IPS DF 6.9 (cell line): ENCODE measurements at regions not wholly inside any gene's neighbourhood (a gene's known extent, or its start where the extent isn't known, plus 50 kb on each side); places are given as distances from the start of the nearest gene placed in this dataset.

Experiments used
- DNase-seq: peaks from one replicate; pipeline ENCODE4 v3.0.0-alpha.2; 2013; ENCODE audit warnings: low read depth, low spot score
- H3K27ac ChIP-seq: one replicate; pipeline ENCODE4 v1.5.1; 2013; ENCODE audit warnings: low read length, control low read depth
- H3K27me3 ChIP-seq: 2 replicates; pipeline ENCODE4 v1.6.1; 2013; ENCODE audit warnings: mild to moderate bottlenecking, low read length; ENCODE audit not compliant: control insufficient read depth, insufficient read depth
- H3K36me3 ChIP-seq: 2 replicates; pipeline ENCODE4 v1.6.1; 2013; ENCODE audit warnings: low read length; ENCODE audit not compliant: control insufficient read depth, insufficient read depth
- H3K4me1 ChIP-seq: 2 replicates; pipeline ENCODE4 v1.6.1; 2013; ENCODE audit warnings: low read length; ENCODE audit not compliant: control insufficient read depth, insufficient read depth
- H3K4me3 ChIP-seq: 2 replicates; pipeline ENCODE4 v1.5.1; 2013; ENCODE audit warnings: mild to moderate bottlenecking, low read length
- H3K9me3 ChIP-seq: 2 replicates; pipeline ENCODE4 v1.6.1; 2013; ENCODE audit warnings: low read length, inconsistent platforms; ENCODE audit not compliant: control insufficient read depth, insufficient read depth
- WGBS: extraction: QIAGEN DNeasy Blood & Tissue Kit; methylation state at CpG from one replicate; pipeline ENCODE4 v1.1.7; 2013; ENCODE audit warnings: mixed read lengths, missing lambda C conversion rate; ENCODE audit not compliant: insufficient read length, insufficient coverage; 5-methylcytosine and 5-hydroxymethylcytosine counted together

DNA sequence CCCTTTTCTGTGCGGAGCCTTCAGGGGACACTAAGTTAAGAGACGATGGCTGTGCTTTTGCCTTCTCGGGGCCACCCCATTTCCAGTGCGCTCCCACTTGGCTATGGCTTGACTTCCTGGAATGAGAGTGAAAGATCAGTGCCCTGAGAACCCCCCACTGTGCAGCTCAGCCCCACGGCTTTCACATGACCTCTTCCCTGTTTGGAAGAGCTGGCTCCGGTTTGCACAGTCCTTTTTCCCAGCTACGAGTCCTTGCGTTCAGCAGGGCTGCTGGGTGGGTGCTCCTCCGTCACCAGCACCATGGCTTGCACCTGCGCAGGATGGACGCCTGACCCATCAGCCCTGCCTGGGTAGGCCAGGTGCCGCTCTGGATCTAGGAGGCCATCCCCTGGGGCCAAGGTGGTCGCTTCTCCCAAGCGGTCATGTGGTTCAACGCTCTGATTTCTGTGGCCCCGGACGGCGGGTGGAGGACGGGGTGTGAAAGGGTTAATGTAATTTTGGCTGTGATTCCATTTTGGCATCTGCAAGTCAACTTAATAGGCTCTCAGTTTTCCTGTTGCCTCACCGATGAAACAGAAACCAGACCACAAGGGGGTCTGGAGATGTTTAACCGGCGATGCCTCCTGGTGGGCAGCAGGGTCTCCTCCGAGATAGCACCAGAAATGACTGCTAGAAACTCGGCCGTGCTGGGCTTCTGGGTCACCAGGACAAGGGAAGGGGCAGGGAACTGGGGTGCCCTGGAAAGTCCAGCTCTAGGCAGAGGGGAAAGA is 113.1 kb upstream of the HAAO start:
- Histone ChIP-seq H3K36me3 (no peaks in the 10 kb centered on the region), H3K4me3 (no peak overlapping the region), H3K9me3 (no peaks in the 10 kb centered on the region), H3K27ac (no peak overlapping the region), H3K27me3 (no peaks in the 10 kb centered on the region), H3K4me1 (peaks cover 3% of the 10 kb centered on the region; the same call in 1 of the 2 replicates)
- no CpG with 5 or more reads among the region's 25 CpGs for WGBS
- DNase-seq: no peak

DNA sequence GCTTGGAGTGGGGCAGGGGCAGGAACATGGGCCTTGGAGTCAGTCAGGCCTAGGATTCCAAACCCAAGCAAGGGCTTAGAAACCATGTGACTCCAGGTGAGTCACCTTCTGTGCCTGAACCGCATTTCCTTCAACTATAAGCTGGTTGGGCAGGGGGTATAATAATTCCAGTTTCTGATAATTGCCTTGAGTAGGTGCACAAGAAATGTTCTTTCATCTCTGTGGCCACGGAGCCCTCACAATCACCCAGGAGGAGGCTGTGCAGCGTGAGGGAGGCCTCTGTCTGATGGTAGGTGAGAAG is 112.1 kb upstream of the HAAO start:
- H3K9me3 ChIP-seq: no peaks in the 10 kb centered on the region
- no peak for DNase-seq
- WGBS: no CpG with 5 or more reads among the region's 3 CpGs
- no peaks in the 10 kb centered on the region for H3K36me3 ChIP-seq
- H3K27ac ChIP-seq: no peak overlapping the region
- no peaks in the 10 kb centered on the region for H3K27me3 ChIP-seq
- peaks cover 3% of the 10 kb centered on the region; the same call in 1 of the 2 replicates for H3K4me1 ChIP-seq
- H3K4me3 ChIP-seq: no peak overlapping the region

DNA sequence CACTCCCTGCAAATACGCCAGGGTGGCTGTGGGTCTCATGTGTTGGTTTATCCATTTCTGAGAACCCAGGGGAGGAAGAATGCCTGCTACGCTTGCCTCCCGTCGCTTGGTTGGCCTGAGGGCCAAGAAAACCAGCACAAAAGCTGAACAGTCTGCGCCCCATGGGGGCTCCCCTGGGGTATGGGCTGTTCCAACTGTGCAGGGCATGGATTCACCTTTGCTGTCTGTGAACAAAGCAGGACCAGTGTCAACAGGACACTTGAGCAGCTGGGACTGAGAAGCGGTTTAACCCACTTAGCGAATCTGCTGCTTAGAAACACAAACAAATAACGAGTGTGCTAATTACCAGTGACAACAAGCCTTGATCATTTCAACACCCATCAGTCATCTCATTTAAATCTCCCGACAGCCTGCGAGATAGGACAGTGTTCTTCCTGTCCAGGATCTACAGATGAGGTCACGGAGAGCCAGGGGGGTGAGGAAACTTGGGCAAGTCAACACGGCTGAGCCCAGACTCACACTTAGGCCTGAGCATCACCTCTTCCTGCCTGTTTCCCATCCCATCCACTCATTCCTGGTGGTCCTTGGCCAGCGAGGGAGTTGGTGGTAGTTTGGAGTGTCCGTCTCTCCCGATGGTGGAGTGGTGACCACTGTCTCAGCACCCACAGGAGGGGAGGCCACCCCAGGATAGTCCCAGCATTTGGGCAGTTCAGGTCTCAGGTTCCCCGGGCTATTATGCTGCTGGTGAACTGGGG is 111.6 kb upstream of the HAAO start:
- Histone ChIP-seq H3K27me3 (no peaks in the 10 kb centered on the region), H3K4me3 (no peak overlapping the region), H3K36me3 (no peaks in the 10 kb centered on the region), H3K4me1 (peaks cover 3% of the 10 kb centered on the region; the same call in 1 of the 2 replicates), H3K9me3 (no peaks in the 10 kb centered on the region), H3K27ac (no peak overlapping the region)
- DNase-seq: no peak
- no CpG with 5 or more reads among the region's 16 CpGs for WGBS

DNA sequence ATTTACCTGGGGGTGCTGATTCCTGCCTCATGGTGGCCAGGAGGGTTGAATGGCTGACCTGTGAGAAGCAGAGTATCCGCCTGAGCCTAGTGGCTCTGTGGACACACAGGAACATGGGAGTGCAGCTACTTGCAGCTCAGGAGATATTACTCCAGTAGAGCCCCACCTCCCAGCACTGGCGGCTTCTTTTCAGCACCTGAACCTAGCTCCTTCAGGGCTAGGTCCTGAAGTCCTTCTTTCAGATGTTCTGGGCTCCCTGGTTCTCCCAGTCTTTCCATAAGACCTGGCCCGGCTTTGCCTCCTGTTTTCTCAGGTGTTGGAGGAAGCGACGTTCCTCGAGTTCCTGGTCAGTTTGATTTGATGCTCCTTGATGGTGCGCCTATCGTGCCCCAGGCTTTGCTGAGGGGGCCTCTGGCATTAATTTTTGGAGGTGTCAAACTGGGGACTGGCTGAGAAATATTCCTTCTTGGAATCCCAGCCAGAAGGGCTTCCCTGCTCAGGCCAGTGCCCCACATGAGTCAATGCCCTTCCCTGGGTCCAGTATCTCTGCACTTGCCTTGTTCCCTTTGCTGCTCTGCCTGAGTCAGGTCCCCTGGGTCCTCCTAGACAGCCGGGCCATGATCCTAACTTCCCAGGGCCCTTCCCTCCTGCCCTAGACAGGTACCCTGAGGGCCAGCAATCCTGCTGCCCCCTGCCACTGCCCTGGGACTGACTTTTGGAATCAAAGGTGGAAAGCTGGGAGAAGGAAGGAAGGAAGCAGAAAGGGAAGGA is 110.7 kb upstream of the HAAO start:
- H3K27ac ChIP-seq: no peak overlapping the region
- WGBS: no CpG with 5 or more reads among the region's 9 CpGs
- no peaks in the 10 kb centered on the region for H3K27me3 ChIP-seq
- peaks cover 3% of the 10 kb centered on the region; the same call in 1 of the 2 replicates for H3K4me1 ChIP-seq
- no peak for DNase-seq
- H3K4me3 ChIP-seq: no peak overlapping the region
- no peaks in the 10 kb centered on the region for H3K9me3 ChIP-seq
- H3K36me3 ChIP-seq: no peaks in the 10 kb centered on the region

DNA sequence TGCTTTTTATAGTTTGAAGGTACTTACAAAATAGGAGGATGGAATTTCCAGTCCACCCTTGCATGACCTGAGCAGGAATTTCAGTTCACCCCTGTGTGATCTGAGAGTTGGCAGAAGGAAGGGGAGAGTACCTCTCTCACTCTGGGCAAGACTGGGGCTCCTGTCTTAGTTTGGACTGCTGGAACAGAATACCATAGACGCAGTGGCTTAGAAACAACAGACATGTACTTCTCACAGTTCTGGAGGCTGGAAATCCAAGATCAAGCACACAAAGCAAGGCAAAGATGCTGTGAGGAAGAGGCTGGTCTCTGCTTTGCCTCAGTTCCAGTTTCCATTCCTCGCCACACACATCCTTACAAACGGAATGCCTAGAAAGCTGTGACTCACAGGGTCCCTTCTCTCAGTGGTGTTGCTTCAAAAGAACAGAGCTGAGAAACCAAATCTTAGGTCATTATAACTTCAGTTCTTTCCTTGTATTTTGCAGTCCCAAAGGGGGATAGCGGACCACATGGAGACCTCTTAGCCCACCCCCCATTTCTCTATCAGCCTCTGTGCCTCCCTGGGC is 108.8 kb upstream of the HAAO start:
- WGBS: no CpG with 5 or more reads among the region's 4 CpGs
- Histone ChIP-seq H3K27me3 (no peaks in the 10 kb centered on the region), H3K9me3 (no peaks in the 10 kb centered on the region), H3K27ac (no peak overlapping the region), H3K4me1 (no peaks in the 10 kb centered on the region), H3K36me3 (no peaks in the 10 kb centered on the region), H3K4me3 (no peak overlapping the region)
- DNase-seq: no peak

DNA sequence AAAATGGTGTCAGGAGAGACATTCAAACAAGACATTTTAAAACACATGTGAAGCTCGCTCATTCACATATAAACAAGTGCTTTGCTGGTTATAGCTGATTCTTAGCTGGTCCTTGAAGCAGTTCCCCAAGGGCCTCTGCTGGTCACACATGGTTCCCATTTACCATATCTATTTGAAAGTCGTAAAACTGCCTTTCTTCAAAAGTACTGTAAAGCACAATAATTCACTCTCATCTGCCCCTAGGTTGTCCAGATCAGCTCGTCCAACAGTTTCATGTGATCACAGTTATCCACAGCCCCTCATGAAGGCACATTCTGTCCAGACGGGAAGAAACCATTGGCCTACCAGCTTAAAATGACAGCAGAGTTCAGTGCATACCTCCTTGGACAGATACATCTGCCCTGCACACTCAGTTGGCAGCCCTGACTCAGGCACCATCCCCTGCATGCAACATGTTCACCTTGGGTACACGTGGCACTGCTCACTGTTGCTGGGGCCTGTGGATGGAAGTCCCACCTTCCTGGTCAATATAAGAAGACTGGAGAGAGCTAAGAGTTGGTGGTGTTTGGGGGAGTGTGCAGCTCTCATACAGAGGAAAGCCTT is 108.0 kb upstream of the HAAO start:
- no peak overlapping the region for H3K27ac ChIP-seq
- no peak overlapping the region for H3K4me3 ChIP-seq
- H3K27me3 ChIP-seq: no peaks in the 10 kb centered on the region
- H3K36me3 ChIP-seq: no peaks in the 10 kb centered on the region
- no peak for DNase-seq
- no peaks in the 10 kb centered on the region for H3K4me1 ChIP-seq
- H3K9me3 ChIP-seq: no peaks in the 10 kb centered on the region
- no CpG with 5 or more reads among the region's 5 CpGs for WGBS

DNA sequence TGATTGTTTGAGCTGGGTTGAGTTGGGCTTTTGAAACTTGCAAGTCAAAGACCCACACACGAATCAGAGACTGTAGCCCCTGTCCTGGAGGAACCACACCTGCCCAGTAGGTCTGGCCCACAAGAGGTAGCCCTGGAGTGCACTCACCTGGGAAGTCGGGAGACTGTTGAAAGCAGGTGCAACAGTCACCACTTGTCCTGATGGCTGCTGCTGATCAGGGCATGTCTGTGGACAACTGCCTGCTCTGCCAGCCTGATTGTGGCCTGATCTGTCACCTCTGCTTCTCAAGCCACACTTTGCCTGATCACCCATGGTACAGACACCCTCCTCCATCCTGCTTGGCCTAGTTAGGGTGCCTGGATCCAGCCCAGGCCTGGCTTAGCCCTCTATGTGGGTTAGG is 105.0 kb upstream of the HAAO start:
- no CpG with 5 or more reads among the region's 2 CpGs for WGBS
- Histone ChIP-seq H3K36me3 (no peaks in the 10 kb centered on the region), H3K27me3 (no peaks in the 10 kb centered on the region), H3K9me3 (no peaks in the 10 kb centered on the region), H3K4me1 (no peaks in the 10 kb centered on the region), H3K27ac (no peak overlapping the region), H3K4me3 (no peak overlapping the region)
- DNase-seq: no peak

DNA sequence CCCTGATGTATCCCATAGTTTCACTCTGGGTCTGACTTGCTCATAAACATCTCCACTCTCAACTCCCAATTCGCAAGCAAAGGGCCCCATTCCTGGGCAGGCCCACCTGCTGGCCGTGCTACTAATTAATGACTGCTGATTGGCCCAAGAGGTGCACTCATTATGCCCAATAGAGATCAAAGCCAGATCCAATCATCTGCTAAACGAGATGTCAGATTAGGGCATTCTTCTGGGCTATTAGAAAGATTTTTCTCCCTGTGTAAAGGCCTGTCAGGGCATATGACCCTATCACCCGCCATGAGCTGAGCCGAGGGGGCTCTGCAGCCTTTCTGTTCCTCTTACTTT is 103.4 kb upstream of the HAAO start:
- DNase-seq: no peak
- Histone ChIP-seq H3K4me3 (no peak overlapping the region), H3K4me1 (no peaks in the 10 kb centered on the region), H3K9me3 (no peaks in the 10 kb centered on the region), H3K27me3 (no peaks in the 10 kb centered on the region), H3K27ac (no peak overlapping the region), H3K36me3 (no peaks in the 10 kb centered on the region)
- no CpG with 5 or more reads among the region's 5 CpGs for WGBS

DNA sequence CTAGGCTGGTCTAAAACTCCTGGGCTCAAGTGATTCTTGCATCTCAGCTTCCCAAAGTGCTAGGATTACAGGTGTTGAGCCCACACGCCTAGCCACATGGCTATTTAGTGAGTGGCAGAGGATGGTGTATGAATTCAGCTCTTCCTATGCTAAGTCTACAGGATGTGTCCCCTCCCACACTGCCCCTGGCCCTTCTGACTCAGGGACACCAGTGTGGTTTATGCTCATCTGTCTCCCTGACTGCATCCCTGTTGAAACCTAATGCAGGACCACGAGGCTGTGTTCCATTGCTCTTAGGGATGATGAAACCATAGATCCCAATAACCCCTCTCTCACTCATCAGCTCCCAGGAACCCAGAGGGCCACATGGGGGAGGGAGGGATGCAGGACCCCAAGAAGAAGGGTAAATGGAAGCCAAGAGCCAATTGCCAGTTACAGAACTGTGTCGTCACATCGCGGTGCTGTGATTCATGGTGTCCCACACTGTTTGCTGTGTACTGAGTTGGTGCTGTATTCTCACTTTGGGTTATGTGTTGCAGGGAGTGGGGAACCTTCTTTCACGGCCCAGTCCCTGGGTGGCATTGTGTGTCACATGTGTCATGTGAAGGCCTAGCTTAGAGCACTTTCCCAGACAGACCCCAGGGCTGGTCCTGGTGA is 102.9 kb upstream of the HAAO start:
- H3K4me1 ChIP-seq: no peaks in the 10 kb centered on the region
- no peaks in the 10 kb centered on the region for H3K36me3 ChIP-seq
- H3K4me3 ChIP-seq: no peak overlapping the region
- WGBS: no CpG with 5 or more reads among the region's 6 CpGs
- DNase-seq: no peak
- no peaks in the 10 kb centered on the region for H3K27me3 ChIP-seq
- no peaks in the 10 kb centered on the region for H3K9me3 ChIP-seq
- no peak overlapping the region for H3K27ac ChIP-seq
